ENCODE measurements at regions not wholly inside any gene's neighbourhood (a gene's known extent, or its start where the extent isn't known, plus 50 kb on each side); places are given as distances from the start of the nearest gene placed in this dataset.

DNA sequence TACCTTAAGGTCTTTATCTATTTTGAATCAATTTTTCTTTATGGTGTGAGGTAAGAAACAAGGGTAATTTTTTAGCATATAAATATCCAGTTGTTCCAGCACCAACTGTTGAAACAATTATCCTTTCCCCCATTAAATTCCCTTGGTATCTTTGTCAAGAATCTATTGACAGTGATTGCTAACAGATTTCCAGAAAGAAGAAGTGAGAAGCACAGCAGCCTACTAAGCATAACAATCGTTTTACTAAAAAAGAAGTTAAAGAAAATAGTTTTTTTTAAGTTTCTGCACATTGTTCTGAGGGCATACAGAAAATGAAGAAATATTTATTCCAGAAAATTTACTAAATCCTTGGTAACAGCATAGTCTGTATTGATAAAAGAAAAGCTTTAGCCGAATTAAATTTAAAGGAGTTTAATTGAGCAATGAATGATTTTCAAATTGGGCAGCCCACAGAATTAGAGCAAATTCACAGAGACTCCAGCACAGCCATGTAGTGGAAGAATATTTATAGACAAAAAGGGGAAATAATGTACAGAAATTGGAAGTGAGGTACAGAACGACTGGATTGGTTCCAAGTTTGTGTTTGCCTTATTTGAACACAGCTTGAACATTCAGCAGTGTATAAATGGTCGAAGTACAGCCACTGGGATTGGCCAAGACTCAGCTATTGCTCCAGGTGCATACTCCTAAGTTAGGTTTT, 97.9 kb upstream of the UST start:
- ATAC-seq (ENCODE audit: low FRiP score) (no peak), DNase-seq (no peak)
- H3K4me1 ChIP-seq (ENCODE audit: control insufficient read depth in 1 of 2, insufficient read depth in 2 of 2, low read length in 2 of 2): peaks cover 2 to 8% of the 10 kb centered on the region in 2 donors
- H3K36me3 ChIP-seq (ENCODE audit: control insufficient read depth in 1 of 2, insufficient read depth in 2 of 2, low read length in 1 of 2): no peaks in the 10 kb centered on the region
- no peak overlapping the region for H3K4me3 ChIP-seq (ENCODE audit: low read length in 2 of 2)
- H3K27me3 ChIP-seq (ENCODE audit: control insufficient read depth in 1 of 2, insufficient read depth in 2 of 2, low read length in 1 of 2): no peaks in the 10 kb centered on the region
- intact Hi-C loops (cut with DNase I): no loop called here
- H3K27ac ChIP-seq (ENCODE audit: low read depth in 1 of 2, low read length in 2 of 2): no peak overlapping the region
- no peaks in the 10 kb centered on the region for H3K9me3 ChIP-seq (ENCODE audit: control insufficient read depth, low read length)
- 55 to 59% methylated on average over 4 of the region's 4 CpGs for WGBS, 2 donors

DNA sequence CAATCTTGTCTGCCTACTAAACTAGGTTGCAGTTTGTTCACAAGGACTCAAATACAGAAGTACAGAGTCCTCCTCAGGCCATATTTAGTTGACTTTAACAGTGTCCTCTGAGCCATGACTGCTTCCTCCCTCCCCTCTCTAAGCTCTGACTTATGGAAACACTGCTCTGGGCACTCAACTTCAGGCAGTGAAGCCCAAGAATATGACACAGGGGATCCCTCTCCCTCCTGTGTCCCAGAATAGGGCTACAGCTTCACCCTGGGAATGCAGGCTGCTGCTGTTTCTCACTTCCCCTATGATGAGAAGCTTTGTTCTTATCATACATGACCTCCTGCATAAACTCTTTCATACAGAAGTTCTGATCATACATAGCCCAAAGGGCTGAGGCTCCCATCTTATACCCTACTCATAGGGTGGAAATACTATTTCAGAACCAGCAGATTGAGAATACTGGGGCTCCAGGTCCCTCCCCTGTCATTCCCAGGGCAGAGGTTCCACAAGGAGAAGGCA, 97.3 kb upstream of the UST start:
- DNase-seq (no peak), ATAC-seq (ENCODE audit: low FRiP score) (no peak)
- Histone ChIP-seq H3K4me3 (ENCODE audit: low read length in 2 of 2) (no peak overlapping the region), H3K27ac (ENCODE audit: low read depth in 1 of 2, low read length in 2 of 2) (no peak overlapping the region), H3K4me1 (ENCODE audit: control insufficient read depth in 1 of 2, insufficient read depth in 2 of 2, low read length in 2 of 2) (peaks cover 2 to 8% of the 10 kb centered on the region in 2 donors), H3K27me3 (ENCODE audit: control insufficient read depth in 1 of 2, insufficient read depth in 2 of 2, low read length in 1 of 2) (no peaks in the 10 kb centered on the region), H3K36me3 (ENCODE audit: control insufficient read depth in 1 of 2, insufficient read depth in 2 of 2, low read length in 1 of 2) (no peaks in the 10 kb centered on the region), H3K9me3 (ENCODE audit: control insufficient read depth, low read length) (no peaks in the 10 kb centered on the region)
- intact Hi-C loops (cut with DNase I): no loop called here

DNA sequence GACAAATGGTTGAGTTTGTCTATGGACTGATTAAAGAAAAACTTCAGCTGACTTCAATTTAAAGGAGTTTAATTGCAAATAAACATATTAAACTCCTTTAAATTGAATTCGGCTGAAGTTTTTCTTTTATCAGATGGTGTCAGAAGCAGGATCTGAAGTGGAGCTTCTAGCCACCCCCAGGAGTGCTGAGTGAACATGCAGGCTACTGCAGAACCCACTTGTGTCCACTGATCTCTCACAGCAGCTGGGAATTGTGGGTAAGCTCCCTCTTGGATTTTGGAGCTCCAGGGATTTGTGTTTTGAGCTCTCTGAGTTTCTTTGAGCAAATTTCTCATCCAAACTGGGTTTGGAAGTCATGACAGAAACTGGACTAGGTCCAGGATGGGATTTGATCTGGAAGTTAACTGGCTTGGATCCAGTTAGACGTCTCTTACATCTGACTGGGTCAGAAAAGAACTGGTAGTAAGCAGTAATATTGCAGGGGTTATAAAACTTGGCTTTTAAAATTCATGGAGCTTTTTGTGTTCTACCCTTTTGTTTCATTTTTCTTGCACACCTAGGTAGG, 95.8 kb upstream of the UST start:
- ATAC-seq (ENCODE audit: low FRiP score) (no peak), DNase-seq (no peak)
- 44% methylated on average over 2 of the region's 2 CpGs for WGBS, 2 donors
- Histone ChIP-seq H3K27ac (ENCODE audit: low read depth in 1 of 2, low read length in 2 of 2) (peak overlapping the region in 1 of 2 donors; percentile 6), H3K36me3 (ENCODE audit: control insufficient read depth in 1 of 2, insufficient read depth in 2 of 2, low read length in 1 of 2) (no peaks in the 10 kb centered on the region), H3K4me3 (ENCODE audit: low read length in 2 of 2) (no peak overlapping the region), H3K9me3 (ENCODE audit: control insufficient read depth, low read length) (no peaks in the 10 kb centered on the region), H3K27me3 (ENCODE audit: control insufficient read depth in 1 of 2, insufficient read depth in 2 of 2, low read length in 1 of 2) (no peaks in the 10 kb centered on the region), H3K4me1 (ENCODE audit: control insufficient read depth in 1 of 2, insufficient read depth in 2 of 2, low read length in 2 of 2) (peaks cover 2 to 8% of the 10 kb centered on the region in 2 donors)
- intact Hi-C loops (cut with DNase I): loop anchor here in 1 of 2 donors (10.0 kb wide), 1 partner anchor 94 kb away; the partner anchor contains the start of gene UST

DNA sequence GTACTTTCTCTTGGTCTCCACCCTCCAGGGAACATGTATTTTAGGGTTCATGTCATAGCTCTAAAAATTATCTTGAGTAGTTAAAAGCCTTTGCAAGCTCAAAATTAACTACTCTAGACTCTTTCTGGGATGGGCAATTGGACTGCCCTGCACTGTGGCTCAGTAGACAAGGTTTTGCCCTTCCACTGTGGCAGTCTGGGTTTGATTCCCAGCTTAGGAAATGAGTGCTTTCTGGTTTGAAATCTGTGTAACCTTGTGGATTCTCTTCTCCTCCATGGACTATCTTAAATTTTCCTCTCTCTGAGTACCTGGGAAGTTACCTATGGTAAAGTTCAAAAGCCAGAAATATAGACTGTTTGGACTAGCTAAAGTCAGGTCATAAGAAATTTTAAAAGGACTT, 94.6 kb upstream of the UST start:
- Histone ChIP-seq H3K4me3 (ENCODE audit: low read length in 2 of 2) (no peak overlapping the region), H3K27me3 (ENCODE audit: control insufficient read depth in 1 of 2, insufficient read depth in 2 of 2, low read length in 1 of 2) (no peaks in the 10 kb centered on the region), H3K36me3 (ENCODE audit: control insufficient read depth in 1 of 2, insufficient read depth in 2 of 2, low read length in 1 of 2) (no peaks in the 10 kb centered on the region), H3K4me1 (ENCODE audit: control insufficient read depth in 1 of 2, insufficient read depth in 2 of 2, low read length in 2 of 2) (peaks cover 3 to 8% of the 10 kb centered on the region in 2 donors), H3K27ac (ENCODE audit: low read depth in 1 of 2, low read length in 2 of 2) (peak overlapping the region; percentile 51 to 67), H3K9me3 (ENCODE audit: control insufficient read depth, low read length) (no peaks in the 10 kb centered on the region)
- DNase-seq: no peak
- ATAC-seq (ENCODE audit: low FRiP score): no peak
- intact Hi-C loops (cut with DNase I): loop anchor here in 1 of 2 donors (10.0 kb wide), 1 partner anchor 93 kb away; the partner anchor contains the start of gene UST

DNA sequence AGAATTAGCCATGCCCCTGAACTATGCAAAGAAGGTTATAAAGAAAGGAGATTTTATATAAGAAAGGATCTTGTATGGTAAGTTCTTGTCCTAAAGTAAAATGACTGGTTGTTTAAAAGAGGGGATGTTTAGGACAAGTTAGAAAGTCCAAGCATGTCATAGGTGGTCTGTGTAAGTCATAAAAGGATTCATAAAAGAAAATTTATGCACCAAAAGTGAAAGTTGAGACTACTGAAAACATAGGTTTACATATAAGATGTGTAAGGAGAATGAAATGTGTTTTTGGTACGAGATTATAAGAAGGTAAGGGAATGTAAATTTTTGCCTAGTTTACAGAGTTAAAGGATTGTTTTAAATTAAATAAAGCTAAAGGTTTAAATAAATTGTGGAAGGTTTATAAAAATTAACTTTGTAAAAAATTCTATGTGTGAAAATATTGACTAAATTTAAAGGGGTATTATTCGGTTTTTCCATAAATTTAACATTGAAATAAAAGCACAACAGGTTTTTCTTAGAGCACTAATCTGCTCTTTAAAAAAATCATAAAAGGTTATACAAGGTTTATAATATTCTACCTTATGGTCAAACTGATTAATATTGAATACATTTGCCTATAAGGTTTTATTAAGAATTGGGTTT, 93.6 kb upstream of the UST start:
- Histone ChIP-seq H3K4me3 (ENCODE audit: low read length in 2 of 2) (no peak overlapping the region), H3K27ac (ENCODE audit: low read depth in 1 of 2, low read length in 2 of 2) (no peak overlapping the region), H3K36me3 (ENCODE audit: control insufficient read depth in 1 of 2, insufficient read depth in 2 of 2, low read length in 1 of 2) (no peaks in the 10 kb centered on the region), H3K27me3 (ENCODE audit: control insufficient read depth in 1 of 2, insufficient read depth in 2 of 2, low read length in 1 of 2) (no peaks in the 10 kb centered on the region), H3K9me3 (ENCODE audit: control insufficient read depth, low read length) (no peaks in the 10 kb centered on the region), H3K4me1 (ENCODE audit: control insufficient read depth in 1 of 2, insufficient read depth in 2 of 2, low read length in 2 of 2) (peaks cover 3 to 8% of the 10 kb centered on the region in 2 donors)
- no peak for ATAC-seq (ENCODE audit: low FRiP score)
- no peak for DNase-seq
- intact Hi-C loops (cut with DNase I): loop anchor here in 1 of 2 donors (10.0 kb wide), 1 partner anchor 92 kb away; the partner anchor contains the start of gene UST
- WGBS, 2 donors: 83% methylated on average over 2 of the region's 2 CpGs

DNA sequence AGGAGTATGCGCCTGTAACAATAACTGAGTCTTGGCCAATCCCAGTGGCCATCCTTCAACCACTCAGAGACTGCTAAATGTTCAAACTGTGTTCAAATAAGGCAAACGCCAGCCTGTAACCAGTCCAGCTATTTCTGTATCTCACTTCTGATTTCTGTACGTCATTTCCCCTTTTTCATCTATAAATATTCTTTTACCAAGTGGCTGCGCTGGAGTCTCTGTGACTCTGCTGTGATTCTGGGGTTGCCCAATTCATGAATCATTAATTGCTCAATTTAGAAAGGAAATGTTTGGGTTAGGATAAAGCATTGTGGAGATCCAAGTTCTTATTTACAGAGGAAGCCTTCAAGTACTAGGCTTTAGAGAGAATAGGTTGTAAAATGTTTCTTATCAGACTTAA, 89.8 kb upstream of the UST start:
- Histone ChIP-seq H3K27me3 (ENCODE audit: control insufficient read depth in 1 of 2, insufficient read depth in 2 of 2, low read length in 1 of 2) (no peaks in the 10 kb centered on the region), H3K4me3 (ENCODE audit: low read length in 2 of 2) (no peak overlapping the region), H3K27ac (ENCODE audit: low read depth in 1 of 2, low read length in 2 of 2) (peak overlapping the region in 1 of 2 donors; percentile 95), H3K4me1 (ENCODE audit: control insufficient read depth in 1 of 2, insufficient read depth in 2 of 2, low read length in 2 of 2) (peaks cover 0 to 1% of the 10 kb centered on the region in 2 donors), H3K36me3 (ENCODE audit: control insufficient read depth in 1 of 2, insufficient read depth in 2 of 2, low read length in 1 of 2) (no peaks in the 10 kb centered on the region), H3K9me3 (ENCODE audit: control insufficient read depth, low read length) (no peaks in the 10 kb centered on the region)
- intact Hi-C loops (cut with DNase I): loop anchor here in 1 of 2 donors (10.0 kb wide), 1 partner anchor 88 kb away; the partner anchor contains the start of gene UST
- 4 to 7% methylated on average over 4 of the region's 4 CpGs for WGBS, 2 donors
- ATAC-seq (ENCODE audit: low FRiP score): peak; percentile 88
- peak in 1 of 2 donors; percentile 65 for DNase-seq

DNA sequence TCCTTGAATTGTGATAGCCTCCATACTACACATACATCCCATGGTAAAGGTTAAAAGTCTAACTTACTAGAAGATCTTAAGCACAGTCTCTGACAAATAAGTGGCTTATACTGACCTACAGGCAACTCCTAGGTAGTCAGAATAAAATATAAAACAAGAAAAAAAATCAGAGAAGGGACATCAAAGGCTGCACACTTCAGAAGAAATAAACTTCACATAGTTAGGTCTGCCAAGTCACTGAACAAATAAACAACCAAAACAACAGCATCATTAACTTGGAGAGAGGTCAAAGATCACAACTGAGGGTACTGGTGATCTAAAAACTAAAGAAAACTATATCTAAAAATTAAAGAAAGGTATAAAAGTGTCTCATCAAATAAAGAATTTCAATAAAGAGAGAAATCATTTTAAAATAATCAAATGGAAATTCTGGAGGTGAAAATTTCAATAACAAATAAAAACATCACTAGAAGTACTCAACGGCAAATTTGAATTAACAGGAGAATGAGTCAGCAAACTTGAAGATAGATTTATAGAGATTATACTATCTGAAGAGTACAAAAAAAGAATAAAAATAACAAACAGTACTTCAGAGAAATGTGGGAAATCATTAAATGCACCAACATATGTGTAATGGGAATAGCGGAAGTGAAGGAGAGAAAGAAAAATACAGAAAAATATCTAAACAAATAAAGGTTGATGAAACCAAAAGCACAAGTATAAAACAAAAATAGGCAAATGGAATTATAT, 88.0 kb upstream of the UST start:
- ATAC-seq (ENCODE audit: low FRiP score) (no peak), DNase-seq (no peak)
- Histone ChIP-seq H3K36me3 (ENCODE audit: control insufficient read depth in 1 of 2, insufficient read depth in 2 of 2, low read length in 1 of 2) (no peaks in the 10 kb centered on the region), H3K4me3 (ENCODE audit: low read length in 2 of 2) (no peak overlapping the region), H3K4me1 (ENCODE audit: control insufficient read depth in 1 of 2, insufficient read depth in 2 of 2, low read length in 2 of 2) (peaks cover 0 to 1% of the 10 kb centered on the region in 2 donors), H3K27me3 (ENCODE audit: control insufficient read depth in 1 of 2, insufficient read depth in 2 of 2, low read length in 1 of 2) (no peaks in the 10 kb centered on the region), H3K27ac (ENCODE audit: low read depth in 1 of 2, low read length in 2 of 2) (no peak overlapping the region), H3K9me3 (ENCODE audit: control insufficient read depth, low read length) (no peaks in the 10 kb centered on the region)
- WGBS, 2 donors: 48 to 52% methylated on average over 2 of the region's 2 CpGs
- intact Hi-C loops (cut with DNase I): loop anchor here in 1 of 2 donors (10.0 kb wide), 1 partner anchor 86 kb away; the partner anchor contains the start of gene UST

DNA sequence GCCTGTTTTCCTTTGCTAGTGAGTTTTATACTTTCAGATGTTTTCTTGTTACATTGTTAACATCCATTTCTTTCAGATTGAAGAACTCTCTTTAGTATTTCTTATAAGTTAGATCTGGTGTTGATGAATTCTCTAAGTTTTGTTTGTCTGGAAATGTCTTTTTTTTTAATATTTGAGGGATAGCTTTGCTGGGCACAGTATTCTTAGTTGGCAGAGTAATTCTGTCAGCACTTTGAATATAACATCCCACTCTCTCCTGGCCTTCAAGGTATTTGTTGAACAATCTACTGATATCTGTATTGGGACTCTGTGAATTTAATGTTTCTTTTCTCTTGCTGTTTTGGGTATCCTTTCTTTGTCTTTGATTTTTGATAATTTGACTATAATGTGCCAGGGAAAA, 79.4 kb upstream of the UST start:
- H3K27me3 ChIP-seq (ENCODE audit: control insufficient read depth in 1 of 2, insufficient read depth in 2 of 2, low read length in 1 of 2): no peaks in the 10 kb centered on the region
- H3K4me3 ChIP-seq (ENCODE audit: low read length in 2 of 2): no peak overlapping the region
- ATAC-seq (ENCODE audit: low FRiP score) (no peak), DNase-seq (no peak)
- no peaks in the 10 kb centered on the region for H3K36me3 ChIP-seq (ENCODE audit: control insufficient read depth in 1 of 2, insufficient read depth in 2 of 2, low read length in 1 of 2)
- intact Hi-C loops (cut with DNase I): no loop called here
- H3K9me3 ChIP-seq (ENCODE audit: control insufficient read depth, low read length): peaks cover 2% of the 10 kb centered on the region
- no peaks in the 10 kb centered on the region for H3K4me1 ChIP-seq (ENCODE audit: control insufficient read depth in 1 of 2, insufficient read depth in 2 of 2, low read length in 2 of 2)
- no peak overlapping the region for H3K27ac ChIP-seq (ENCODE audit: low read depth in 1 of 2, low read length in 2 of 2)

Measured in aorta (tissue), 5 donors.